ENCODE measurements at regions not wholly inside any gene's neighbourhood (a gene's known extent, or its start where the extent isn't known, plus 50 kb on each side); places are given as distances from the start of the nearest gene placed in this dataset.
"Not testable (repeated sequence)": the region's sequence is repeated elsewhere in the genome, so short reads cannot be mapped to it uniquely, and the experiment has no call there.

DNA sequence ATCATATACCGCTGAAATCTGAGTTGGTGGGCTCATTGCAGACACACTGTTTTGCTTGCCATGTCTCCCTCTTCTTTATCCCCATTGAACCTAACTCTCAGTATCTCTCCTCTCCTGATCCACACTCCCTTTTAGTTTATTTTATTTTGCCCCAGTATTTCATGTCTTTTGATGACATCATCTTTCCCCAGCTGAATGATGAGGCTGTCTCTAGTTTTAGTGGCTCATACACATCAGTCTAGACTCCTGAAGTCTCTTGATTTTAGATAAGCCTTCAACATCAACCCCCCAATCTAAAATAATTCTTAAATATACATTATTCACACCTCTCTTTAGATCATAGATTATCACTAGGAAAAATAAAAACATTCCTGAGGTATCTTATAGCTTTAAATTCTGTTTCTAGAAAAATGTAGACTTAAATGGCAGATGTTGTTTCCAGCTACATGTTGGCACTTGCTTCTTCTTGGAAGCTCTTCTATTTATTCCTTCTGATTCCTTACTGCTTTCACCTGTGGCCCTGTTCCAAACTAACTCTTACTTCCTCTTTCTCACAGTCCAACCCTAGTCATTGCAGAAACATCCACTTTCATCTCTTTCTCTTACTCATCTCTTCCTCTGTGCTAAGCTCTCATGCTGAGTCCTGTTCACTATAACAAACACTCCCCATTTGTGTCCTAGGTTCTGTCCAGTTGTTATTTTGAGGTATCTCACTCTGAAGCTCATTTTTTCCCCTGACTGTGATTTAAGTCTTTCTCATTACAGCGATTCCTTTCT, 191.9 kb upstream of the SLC35B3 start:
- no peak overlapping the region for H3K4me3 ChIP-seq (replicated peaks; ENCODE audit: low read depth, low read length)
- no peak for DNase-seq (ENCODE audit: extremely low read depth, low read depth)
- TF ChIP-seq, protein P1, sequence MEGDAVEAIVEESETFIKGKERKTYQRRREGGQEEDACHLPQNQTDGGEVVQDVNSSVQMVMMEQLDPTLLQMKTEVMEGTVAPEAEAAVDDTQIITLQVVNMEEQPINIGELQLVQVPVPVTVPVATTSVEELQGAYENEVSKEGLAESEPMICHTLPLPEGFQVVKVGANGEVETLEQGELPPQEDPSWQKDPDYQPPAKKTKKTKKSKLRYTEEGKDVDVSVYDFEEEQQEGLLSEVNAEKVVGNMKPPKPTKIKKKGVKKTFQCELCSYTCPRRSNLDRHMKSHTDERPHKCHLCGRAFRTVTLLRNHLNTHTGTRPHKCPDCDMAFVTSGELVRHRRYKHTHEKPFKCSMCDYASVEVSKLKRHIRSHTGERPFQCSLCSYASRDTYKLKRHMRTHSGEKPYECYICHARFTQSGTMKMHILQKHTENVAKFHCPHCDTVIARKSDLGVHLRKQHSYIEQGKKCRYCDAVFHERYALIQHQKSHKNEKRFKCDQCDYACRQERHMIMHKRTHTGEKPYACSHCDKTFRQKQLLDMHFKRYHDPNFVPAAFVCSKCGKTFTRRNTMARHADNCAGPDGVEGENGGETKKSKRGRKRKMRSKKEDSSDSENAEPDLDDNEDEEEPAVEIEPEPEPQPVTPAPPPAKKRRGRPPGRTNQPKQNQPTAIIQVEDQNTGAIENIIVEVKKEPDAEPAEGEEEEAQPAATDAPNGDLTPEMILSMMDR (IDR thresholded peaks at IDR 0.05; ENCODE audit: low read depth, low read length, missing control alignments), result no peak

DNA sequence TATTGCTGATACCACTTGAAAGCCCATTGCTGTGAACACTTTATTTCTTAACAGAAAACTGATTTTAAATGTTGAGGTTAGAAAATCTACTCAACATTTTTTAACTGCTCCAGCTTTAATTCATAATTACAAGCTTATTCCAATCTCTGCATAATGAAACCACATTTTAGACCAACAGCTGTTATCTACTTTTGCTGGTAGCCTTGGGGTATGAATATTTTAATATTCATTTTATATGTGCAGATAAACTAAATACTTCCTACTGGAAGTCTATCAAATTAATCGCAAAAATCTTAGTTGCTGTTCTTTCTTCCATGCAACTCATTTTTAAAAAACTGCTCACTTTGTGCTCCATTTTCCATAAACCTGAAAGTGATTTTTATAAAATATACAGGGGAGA, 189.3 kb upstream of the SLC35B3 start:
- no peak overlapping the region for H3K4me3 ChIP-seq (replicated peaks; ENCODE audit: low read depth, low read length)
- DNase-seq (ENCODE audit: extremely low read depth, low read depth), result no peak
- TF ChIP-seq, protein P1 (IDR thresholded peaks at IDR 0.05; ENCODE audit: low read depth, low read length, missing control alignments), result no peak

DNA sequence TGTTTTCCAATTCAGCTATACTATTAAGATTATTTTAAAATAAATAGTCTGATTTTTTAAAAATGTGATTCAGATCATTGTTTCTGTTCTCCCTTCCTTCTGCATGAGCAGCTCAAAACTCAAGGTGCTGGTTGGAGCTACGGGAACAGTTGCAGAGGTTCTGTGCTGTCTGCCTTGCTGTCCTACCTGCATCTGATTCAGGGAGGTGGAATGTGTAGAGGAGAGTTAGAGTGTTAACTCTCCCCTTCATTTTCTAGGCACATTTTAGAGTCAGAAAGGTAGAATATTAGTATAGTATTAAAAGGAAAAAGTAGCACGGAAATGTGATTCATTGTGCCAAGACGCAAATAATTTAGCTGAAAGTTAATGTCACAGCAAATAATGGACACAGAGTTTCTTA, 188.1 kb upstream of the SLC35B3 start:
- TF ChIP-seq, protein P1 (IDR thresholded peaks at IDR 0.05; ENCODE audit: low read depth, low read length, missing control alignments), result no peak
- H3K4me3 ChIP-seq (replicated peaks; ENCODE audit: low read depth, low read length), result no peak overlapping the region
- no peak for DNase-seq (ENCODE audit: extremely low read depth, low read depth)

DNA sequence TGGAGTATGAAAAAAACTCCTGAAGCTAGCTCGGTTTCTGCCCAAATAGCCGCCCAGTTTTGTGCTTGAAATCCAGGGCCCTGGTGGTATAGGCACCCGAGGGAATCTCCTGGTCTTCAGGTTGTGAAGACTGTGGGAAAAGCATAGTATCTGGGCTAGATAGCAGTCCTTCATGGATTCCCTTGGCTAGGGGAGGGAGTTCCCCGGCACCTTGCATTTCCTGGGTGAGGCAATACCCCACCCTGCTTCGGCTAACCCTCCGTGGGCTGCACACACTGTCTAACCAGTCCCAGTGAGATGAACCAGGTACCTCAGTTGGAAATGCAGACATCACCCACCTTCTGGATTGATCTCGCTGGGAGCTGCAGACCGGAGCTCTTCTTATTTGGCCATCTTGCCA, 184.5 kb upstream of the SLC35B3 start:
- DNase-seq (ENCODE audit: extremely low read depth, low read depth), result no peak
- TF ChIP-seq, protein P1 (IDR thresholded peaks at IDR 0.05; ENCODE audit: low read depth, low read length, missing control alignments), result no peak
- no peak overlapping the region for H3K4me3 ChIP-seq (replicated peaks; ENCODE audit: low read depth, low read length)

DNA sequence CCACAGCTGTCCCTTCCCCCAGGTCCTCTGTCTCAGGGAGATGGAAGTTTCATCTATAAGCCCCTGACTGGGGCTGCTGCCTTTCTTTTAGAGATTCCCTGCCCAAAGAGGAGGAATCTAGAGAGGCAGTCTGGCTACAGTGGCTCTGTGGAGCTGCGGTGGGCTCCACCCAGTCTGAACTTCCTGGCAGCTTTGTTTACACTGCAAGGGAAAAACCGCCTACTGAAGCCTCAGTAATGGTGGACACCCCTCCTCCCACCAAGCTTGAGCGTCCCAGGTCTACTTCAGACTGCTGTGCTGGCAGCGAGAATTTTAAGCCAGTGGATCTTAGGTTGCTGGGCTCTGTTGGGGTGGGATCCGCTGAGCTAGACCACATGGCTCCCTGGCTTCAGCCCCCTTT, 184.1 kb upstream of the SLC35B3 start:
- not testable (repeated sequence) for H3K4me3 ChIP-seq (replicated peaks; ENCODE audit: low read depth, low read length); DNase-seq (ENCODE audit: extremely low read depth, low read depth)

DNA sequence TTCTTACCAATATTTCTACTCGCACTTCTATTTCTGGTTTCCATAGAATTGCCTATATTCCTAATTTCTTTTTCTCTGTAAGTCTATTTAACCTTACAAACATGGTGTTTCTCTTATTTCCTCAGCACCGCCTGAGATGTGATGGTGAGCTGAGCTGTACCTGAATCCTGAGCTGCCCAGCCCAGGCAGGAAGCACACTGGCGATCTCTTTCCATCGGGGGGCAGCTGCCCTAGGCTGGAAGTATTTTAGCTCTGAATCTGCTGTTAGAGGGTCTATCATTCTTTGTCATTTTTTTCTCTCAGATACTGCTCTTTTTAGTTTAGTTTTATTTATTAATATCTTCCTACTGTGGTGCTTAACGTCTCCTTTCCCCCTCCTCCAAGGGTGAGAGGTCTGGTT, 173.4 kb upstream of the SLC35B3 start:
- TF ChIP-seq, protein P1 (IDR thresholded peaks at IDR 0.05; ENCODE audit: low read depth, low read length, missing control alignments), result no peak
- H3K4me3 ChIP-seq (replicated peaks; ENCODE audit: low read depth, low read length), result no peak overlapping the region

DNA sequence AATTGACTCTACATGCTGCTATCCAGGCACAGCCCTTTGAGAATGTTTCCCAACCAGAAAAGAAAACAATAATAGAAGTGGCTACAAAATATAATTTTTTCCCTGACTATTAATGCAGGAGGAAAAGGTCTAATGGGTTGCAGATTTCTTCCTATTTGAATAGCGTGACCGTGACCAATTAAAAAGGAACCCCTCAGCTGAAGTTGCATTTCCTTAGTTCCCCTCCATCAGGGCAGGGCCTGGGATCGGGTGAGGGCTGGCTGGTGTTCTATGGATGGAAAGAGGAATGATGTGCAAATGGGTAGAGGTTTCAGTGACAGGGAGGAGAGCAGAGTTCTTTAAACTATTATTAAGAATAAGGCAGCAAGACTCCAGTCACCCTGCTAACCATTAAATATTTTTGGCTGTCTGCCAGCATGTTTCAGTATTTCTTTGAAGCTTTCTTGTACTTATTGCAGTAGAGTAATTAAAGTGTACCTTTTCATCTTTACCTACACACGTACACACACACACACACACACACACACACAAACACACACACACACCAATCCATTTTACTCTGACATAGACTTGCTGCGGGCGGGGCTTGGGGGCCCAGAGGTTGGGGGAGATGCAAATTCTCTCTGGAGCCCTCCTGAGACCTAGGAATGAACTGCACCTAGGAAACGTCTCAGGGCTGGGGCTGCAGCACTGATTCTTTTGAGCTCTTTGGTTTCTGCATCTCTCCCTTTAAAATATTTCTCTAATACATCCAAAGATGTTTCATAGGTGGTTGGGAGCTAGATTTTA, 154.8 kb upstream of the SLC35B3 start:
- H3K4me3 ChIP-seq (replicated peaks; ENCODE audit: low read depth, low read length), result no peak overlapping the region
- TF ChIP-seq, protein P1 (IDR thresholded peaks at IDR 0.05; ENCODE audit: low read depth, low read length, missing control alignments), result no peak
- DNase-seq (ENCODE audit: extremely low read depth, low read depth), result no peak

More for the DNA sequence above, 173.4 kb upstream of the SLC35B3 start:
- no peak for DNase-seq (ENCODE audit: extremely low read depth, low read depth)
